NCI-H1092 treated with DMSO at 0.1 percent for 48 hours (cell line): ENCODE measurements at regions not wholly inside any gene's neighbourhood (a gene's known extent, or its start where the extent isn't known, plus 50 kb on each side); places are given as distances from the start of the nearest gene placed in this dataset.
"Not testable (repeated sequence)": the region's sequence is repeated elsewhere in the genome, so short reads cannot be mapped to it uniquely, and the experiment has no call there.

ENCODE experiments used
- DNase-seq: peaks from one replicate; lab custom pipeline; 2025; lab: John Stamatoyannopoulos, UW

DNA sequence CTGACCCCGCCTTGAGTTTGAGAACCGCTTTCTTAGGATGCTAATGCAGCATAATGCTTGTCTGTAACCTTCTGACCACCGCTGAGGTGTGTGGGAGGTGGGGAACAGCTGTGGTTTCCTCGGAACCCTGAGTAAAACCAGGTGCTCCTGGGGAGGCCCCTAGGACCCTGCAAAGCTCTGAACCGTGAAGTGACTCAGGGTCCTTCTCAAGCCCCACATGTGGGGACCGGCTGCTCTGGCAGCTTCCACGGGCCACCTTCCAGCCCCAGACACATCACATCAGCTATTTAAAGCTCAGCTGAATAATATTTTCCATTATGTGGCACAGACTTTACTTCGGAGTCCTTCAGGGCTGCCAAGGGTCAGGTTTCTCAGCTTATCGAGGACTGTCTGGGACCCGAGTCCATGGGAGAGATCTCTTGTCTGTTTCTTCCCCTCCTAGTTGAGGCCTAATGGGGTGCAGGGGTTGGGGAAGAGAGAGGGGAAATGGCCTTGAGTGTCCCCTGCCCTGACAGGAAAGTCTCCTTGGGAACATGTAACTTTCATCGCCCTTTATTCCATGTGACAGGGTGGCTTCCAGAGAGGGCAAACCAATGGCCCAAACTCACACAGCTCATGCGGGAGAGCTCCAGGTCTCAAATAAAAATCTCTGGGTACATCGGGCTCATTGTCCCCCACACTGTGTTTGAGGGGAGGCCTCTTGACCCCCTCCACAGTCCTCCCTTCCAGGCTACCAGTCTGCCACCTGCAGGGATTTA, 186.1 kb upstream of the SLC24A3 start:
- DNase-seq, result no peak

DNA sequence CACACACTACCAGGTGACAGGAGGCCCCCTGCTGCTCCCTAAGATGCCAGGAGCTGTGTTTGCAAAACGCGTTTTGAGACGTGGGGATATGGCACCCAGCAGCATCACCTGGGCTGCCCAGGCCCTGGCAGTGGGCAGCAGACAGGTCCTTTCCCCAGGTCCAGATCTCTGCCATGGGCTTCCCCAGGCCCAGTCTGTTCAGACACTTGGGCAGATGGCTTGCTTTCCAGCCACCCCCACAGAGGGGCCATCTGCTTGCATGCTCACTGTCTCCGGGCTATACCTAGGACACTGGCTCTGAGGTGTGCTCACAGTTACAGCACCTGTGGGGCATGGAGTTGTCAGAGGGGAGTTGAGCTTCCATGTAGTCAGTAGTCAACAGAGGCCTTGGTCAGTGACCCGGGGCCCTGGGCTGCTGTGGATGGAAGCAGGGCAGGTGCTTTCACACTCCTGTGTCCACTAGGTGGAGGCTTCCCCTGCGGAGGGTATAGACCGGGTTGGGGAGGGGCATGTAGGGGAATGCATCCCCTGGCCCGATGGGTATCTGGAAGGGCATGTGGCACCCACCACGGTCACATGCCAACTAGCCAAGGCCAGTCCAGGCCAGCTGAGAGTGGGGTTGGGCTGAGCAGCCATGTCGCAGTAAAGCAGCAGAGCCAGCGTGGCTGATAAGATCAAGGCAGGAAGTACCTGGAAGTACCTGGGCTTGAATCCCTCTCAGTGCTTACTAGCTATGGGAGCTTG, 185.4 kb upstream of the SLC24A3 start:
- no peak for DNase-seq

DNA sequence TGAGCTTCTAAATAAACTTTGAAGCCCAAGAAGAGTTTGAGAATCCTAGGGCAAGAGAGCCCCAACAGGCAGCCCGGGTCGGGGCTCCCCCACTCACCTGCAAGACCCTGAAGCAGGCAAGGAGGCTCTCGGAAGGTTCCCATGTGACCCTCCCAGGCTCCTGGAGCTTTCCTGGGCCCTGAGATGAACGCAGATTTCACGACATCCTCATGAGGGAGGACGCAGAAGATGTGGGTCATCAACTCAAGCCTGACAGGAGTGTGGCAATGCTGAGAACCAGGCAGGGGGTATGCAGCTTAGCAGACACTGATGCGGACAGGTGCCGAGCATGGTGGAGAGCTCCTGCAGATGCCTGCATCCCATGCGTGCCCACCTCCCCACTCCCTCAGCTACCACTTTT, 184.5 kb upstream of the SLC24A3 start:
- no peak for DNase-seq

DNA sequence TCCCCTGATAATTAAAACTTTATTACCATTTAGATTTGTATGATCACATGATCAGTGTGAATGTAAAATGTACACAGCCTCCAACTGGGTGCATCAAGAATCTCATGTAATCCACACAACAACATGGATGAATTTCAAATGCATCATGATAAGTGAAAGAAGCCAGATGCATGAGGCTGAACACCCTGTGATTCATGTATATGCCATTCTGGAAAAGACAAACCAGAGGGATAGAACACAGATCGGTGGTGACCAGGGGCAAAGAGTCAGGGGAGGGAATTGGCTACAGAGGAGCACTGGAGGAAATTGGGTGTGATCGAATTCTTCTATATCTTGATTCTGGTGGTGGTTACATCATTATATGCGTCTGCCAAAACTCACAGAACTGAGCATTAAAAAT, 170.7 kb upstream of the SLC24A3 start:
- no peak for DNase-seq

DNA sequence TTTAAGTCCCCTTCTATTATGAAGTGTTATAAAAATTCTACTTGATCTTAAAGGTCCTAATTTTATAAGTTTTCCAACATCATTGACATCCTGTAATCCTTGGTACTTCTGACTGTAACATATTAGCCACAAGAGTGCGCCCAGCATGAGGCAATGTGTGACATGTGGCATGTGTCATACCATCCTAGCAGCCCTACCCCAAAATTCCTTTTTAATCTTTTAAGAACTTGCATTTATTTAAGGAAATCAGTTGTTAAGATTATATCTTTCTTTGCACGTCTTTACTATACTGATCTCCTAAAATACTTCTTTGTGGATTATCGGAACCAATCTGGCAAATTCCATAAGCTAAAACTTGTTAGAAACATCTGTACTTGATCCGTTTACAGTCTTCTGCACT, 167.1 kb upstream of the SLC24A3 start:
- DNase-seq, result no peak

DNA sequence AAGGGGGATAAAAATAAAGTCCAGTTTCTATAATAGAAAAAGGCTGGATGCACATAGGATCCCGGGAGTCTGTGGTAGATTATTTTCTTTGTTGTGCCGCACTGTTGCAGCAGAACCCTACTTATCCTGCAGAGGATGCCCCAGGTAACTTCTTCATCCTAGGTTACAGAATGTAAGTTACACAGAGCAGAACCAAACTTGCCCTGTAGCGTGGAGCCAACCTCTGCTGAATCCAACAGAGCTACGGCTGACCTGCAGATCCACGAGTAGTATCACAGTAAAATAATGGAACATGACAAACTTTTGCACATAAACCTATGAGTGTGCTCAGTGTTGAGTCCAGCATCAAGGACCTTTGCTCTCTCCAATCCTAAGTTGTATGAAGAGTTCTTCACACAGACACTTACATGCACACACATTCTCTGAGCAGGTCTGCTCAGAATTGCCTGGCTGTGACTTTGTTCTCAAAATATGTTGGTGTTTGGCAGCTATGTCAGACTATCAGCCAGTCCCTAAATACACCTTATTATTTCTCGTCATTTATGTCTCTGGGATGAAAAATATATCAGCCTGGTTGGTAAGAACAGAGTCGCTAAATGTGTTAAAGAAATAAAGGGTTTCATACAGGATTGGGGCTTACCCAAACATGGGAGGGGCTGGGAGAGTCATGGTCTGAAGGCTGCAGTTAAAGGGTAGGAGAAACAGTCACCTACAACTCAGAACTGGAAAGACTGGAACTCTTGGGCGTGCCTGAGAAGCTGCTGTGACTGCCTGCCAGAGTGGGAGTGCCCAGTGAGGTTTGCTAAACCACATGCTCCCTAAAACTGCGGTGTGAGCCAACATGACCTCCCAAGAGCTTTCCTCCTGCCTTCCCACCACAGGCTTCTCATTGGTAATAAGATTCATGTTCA, 165.1 kb upstream of the SLC24A3 start:
- no peak for DNase-seq

DNA sequence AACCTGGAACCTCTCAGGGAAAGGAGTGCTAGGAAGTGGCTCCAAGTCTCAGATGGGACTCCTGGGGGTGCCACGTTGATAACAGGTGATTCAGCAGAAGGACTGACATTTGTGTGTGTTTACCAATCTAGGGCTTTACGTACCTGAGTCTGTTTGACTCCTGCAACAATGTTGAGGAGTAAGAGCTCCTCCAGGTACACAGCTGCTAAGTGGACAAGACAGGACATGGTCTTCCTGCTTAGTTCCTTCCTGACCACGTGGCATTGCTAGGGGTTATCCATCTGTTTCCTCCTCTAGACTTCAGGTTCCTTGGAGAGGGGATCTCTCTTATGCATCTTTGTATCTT, 164.5 kb upstream of the SLC24A3 start:
- no peak for DNase-seq

DNA sequence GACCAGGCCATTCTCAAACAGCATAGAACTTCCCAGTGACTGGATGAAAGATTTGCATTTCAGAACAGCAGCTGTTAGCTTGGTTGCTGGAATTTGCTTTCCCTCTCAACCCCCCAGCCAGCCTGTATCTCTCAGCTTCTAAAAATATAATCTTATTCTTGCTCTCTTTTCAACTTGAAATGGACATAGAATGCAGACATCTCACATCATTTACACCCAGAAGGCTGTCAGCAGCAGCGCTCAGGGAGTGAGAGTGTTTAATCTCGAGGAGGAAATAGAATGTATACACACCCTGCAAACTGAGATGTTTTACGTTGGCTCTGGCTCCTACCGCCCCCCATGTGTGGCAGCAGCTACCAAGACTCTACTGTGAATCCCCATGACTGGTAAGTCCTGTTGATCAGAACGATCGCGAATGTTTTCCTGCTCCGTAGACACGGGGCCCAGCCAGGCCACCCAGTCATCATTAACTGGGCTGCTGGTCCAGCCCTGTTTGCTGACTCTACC, 163.4 kb upstream of the SLC24A3 start:
- DNase-seq, result no peak

DNA sequence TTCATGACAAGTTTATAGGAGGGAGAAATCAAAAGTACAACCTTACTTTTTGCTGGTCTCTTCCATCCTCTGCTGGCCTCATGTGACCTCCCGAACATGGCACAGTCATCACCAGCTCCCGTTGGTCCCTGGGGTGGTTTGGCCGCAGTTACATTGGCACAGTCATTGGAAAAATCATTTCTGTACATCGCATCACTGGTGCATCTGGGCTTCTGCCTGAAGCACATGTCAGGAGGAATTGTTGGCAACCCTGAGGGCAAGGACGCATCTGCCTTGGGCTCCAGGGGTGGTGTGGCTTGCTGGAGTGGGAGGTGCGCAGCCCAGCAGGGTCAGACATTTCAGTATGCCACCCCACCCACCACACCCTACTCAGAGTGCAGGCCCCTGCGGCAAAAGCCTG, 162.9 kb upstream of the SLC24A3 start:
- no peak for DNase-seq

DNA sequence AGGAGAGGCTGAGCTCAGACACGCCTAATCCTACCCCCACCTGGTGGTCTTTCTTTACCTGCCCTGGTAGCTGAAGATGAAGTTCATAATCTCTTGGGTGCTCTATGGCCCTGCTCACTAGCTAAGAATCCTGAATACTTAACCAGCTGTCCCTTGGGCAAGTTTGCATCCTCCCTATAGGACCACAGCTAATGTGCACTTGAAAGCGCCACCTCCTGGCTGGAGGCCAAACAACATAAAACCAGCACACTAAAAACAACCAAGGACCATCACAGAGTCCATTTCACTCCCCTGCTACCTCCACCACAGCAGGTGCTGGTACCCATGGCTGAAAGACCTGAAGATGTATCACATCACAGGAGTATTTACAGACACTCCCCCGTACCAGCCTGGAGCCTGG, 155.5 kb upstream of the SLC24A3 start:
- no peak for DNase-seq

DNA sequence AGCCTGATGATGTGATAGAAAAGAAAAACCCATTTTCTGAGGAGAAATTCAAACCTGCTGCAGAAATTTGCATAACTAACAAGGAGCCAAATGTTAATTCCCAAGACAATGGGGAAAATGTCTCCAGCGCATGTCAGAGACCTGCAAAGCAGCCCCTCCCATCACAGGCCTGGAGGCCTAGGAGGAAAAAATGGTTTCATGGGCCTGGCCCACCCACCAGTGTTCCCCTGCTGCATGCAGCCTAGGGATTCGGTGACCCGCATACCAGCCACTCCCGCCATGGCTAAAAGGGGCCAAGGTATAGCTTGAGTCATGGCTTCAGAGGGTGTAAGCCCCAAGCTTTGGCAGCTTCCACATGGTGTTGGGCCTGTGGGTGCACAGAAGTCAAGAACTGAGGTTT, 147.7 kb upstream of the SLC24A3 start:
- not testable (repeated sequence) for DNase-seq

DNA sequence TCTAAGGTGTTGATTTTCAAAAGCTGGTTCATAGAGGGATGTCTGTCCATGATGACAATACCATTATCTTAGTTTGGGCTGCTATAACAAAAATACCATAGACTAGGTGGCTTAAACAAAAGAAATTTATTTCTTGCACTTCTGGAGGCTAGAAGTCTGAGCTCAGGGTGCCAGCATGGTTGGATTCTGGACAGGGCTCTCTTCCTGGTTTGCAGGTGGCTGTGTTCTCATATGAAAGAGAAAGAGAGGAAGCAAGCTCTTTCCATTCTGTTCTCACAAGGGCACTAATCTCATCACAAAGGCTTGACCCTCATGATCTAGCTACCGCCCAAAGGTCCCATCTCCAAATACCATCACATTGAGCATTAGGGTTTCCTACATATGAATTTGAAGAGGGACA, 144.5 kb upstream of the SLC24A3 start:
- DNase-seq, result no peak

DNA sequence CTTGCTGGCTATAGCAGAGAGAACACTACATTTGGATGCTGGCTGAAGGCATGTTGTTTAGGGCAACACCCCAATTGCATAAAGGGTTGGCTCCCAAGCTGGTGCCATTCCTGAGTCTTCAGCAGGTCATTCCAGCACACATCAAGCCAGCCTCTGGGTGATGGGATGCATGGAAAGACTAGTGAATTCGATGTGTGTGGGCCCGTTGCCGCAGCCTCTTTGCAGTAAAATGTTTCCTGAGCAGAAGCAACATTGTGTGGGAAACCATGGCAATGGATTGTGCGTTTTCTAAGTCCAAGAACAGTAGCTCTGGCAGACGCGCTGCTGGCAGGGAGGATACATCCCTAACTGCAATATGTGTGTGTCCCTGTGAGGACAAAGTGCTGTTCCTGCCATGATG, 142.4 kb upstream of the SLC24A3 start:
- no peak for DNase-seq

DNA sequence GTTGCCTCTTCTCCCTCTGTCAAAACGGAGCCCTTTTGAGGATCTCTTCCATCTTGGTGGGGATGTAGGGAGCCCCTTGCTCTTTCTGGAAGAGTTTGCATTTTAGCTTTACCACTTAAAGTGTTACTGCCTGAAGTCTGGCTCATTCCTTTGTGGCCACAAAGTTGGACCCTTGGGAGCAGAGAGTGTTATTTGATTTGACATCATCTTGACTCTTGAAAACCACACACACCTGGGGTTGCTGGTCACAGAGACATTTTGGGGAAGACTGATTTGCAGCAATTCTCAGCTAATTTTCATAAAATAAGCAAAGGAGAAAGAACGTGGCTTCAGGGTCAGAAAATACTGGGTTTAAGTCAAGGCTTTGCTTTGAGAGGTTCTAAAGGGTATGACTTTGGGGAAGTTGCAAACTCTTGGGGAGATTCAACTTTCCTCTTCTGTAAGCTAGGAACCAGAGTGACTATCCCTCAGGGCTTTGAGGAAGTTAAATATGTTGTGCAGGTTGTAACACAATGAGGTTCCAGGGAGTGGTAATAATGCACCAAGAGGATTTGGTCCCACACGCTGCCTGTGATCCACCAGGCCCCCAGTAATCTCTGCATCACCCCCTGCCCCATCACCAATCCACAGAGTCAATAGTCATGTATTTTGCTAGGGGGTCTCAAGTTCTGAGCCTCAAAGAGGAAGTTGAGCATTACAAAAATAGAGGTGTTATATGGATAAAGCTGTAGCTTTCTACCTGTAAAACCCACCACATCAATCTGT, 141.6 kb upstream of the SLC24A3 start:
- DNase-seq, result no peak

DNA sequence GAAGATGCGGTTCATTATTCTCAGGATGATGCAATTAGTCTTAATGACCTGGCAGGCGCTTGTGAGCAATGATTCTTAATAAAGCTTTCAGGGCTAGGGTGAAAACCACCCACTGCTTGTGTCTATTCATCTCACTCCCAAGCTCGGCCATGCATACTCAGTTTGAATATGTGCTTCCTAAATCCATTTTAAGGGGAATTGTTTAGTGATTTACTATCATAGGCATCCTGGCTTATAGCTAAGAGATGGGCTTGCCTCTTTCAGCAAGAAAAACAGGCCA, 141.1 kb upstream of the SLC24A3 start:
- DNase-seq, result no peak

DNA sequence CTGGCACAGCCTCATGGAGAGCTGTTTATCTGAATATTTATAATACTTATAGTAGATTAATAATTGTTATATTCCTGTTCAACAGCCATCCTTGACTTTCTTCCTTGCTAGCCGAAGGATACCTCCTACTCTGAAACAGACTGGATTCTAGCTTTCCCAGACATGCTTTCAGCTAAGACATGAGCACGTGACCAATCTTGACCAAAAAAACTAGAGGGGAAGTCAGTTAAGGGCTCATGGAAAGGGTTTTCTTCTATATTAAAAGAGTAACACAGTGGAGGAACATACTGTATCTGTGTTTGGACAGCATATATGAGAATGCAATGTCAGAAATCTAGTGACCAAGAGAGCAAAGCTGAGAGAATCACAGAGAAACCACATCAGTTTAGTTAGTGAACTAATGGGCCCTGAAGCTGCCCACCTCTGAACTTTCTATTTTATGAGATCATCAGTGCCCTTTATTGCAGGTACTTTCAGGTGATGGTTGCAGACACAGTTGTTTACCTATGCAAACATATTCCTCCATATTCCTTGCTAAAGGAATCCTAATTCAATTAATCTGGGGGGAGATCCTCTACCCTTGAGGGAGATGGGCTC, 140.4 kb upstream of the SLC24A3 start:
- DNase-seq, result no peak

DNA sequence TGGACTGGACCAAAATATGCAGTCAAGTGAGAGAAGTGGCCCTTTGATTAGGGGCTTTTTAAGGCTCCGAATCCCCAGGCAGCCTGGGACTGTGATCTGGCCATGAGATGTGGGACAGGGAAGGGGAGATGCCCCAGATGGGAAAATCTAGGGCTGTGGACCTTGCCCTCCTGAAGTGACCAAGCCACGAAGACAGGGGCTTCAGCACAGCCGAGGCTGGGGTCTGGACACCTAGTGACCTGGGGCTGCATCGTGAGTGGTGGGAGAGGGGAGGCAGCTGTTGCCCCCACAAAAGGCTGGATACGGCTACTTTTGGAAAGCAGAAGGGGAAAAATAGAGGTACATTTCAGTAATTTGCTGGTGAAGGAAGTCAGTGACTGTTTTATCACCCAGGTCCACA, 139.5 kb upstream of the SLC24A3 start:
- DNase-seq, result no peak

DNA sequence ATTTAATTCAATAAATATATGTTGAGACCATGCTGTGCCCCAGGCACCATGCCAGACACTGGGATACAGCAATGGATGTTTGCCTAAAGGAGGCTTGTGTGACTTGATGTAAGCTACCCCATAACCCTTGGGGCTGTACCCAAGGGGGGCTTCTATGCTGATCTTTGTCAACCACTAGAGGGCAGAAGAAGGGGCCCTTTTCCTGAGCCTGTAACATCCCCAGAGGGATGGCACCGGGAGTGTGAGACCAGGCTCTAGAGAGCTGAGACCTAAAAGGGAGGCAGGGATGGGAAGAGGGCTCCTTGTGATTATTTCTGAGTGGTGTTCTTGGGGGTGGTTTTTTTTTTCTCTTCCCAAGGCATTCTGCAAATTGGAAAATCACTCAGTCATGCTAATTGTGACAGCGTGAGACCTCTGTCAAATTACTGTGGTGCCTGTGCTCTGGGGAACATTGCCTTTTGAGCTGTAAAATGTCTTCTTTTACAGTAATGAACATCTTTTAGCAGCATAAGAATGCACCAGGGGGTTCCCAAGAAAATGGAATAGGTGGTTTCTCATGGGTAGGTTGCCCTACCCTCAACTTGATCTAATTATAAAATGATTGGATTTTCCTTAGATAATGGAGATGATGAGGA, 138.7 kb upstream of the SLC24A3 start:
- DNase-seq, result peak; percentile 34

DNA sequence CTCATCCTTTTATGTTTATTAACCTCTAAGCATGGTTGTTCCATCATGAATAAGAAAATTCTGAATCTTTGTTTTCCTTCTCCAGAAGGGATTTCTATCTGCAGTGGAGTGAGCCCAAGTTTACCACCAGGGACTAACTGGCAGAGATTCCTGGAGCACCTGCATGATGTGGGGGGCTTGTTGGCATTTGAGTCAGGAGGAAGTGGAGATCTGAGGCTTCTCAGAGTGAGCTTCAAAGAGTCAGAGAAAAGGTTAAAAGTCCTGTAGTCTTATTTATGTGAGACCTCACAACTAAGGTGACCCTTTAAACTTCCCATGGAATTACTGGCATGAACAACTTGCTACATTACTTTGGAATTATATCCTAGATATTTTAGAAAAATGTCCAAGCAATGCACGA, 138.1 kb upstream of the SLC24A3 start:
- no peak for DNase-seq

DNA sequence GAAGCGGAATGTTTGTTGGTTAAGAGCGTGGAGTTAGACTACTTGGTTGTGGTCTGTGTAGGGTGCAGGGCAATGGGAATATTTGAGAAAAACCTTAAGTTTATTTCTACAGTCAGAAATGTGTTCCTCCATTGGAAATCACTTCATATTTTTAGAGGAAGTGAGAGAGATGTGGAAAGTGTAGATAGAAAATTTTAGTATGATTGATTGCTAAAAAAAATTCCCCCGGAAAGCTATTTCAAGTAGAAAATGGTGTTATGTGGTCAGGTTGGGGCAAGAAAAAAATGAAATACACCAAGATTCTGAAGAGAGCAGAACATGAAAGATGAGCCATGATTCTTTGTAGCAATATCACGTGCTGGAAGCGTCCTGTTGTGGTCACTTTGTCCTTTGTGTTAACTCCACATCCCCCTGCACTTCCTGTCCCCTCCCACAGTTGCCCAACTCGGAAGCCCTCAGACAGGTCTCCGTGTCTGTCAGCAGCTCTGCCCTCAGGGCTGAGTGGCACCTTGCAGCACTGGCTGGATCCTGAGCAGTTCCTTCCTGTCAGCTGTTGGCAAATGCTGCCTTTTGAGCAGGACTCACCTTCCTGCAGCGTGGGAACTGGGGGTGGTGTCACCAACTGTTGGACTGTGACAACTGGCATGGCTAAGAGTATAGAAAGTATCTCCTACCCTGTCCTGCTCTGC, 137.5 kb upstream of the SLC24A3 start:
- no peak for DNase-seq
